IMR-90 (cell line): ENCODE measurements at regions not wholly inside any gene's neighbourhood (a gene's known extent, or its start where the extent isn't known, plus 50 kb on each side); places are given as distances from the start of the nearest gene placed in this dataset.

Experiments used
- ATAC-seq: fragments of 200-7000 bp; cut with Tn5 transposase; 2 replicates; pipeline ENCODE4 v1.9.1; 2020; ENCODE audit warnings: low read depth, mild to moderate bottlenecking, moderate library complexity
- BruUV-seq: library from RNA; stranded (reverse); fragments of 400-500 nt; replicated peaks from 2 replicates; lab custom pipeline; 2021; lab: Mats Ljungman, UMichigan
- CTCF ChIA-PET: fragments of 300-600 bp; formaldehyde crosslinking; extraction: SDS; loops from one replicate; lab custom pipeline; 2021; ENCODE audit warnings: antibody characterized with exemption; lab: Yijun Ruan, JAX
- POLR2A ChIA-PET: fragments of 300-600 bp; sonication (Branson Sonifier 250); formaldehyde crosslinking; loops from one replicate; lab custom pipeline; 2022; ENCODE audit warnings: antibody characterized with exemption; ENCODE audit not compliant: unreplicated experiment; lab: Charles Lee
- DNase-seq: peaks from one replicate; pipeline ENCODE4 v3.0.0; 2013
- H2AFZ ChIP-seq: replicated peaks from 2 replicates; pipeline ENCODE3; 2013; ENCODE audit warnings: low read length, mild to moderate bottlenecking; ENCODE audit not compliant: poor library complexity
- H2AK5ac ChIP-seq: 2 replicates; pipeline ENCODE4 v1.6.1; 2013; ENCODE audit warnings: low read depth, low read length, inconsistent platforms
- H2AK9ac ChIP-seq: replicated peaks from 2 replicates; pipeline ENCODE3; 2013; ENCODE audit warnings: mild to moderate bottlenecking, low read depth, low read length, moderate library complexity; ENCODE audit not compliant: poor library complexity
- H2BK120ac ChIP-seq: 2 replicates; pipeline ENCODE4 v1.6.1; 2013; ENCODE audit warnings: low read depth, low read length, inconsistent platforms
- H2BK15ac ChIP-seq: 3 replicates; pipeline ENCODE4 v1.6.1; 2013; ENCODE audit warnings: low read depth, low read length, inconsistent platforms
- H2BK20ac ChIP-seq: 2 replicates; pipeline ENCODE4 v1.6.1; 2013; ENCODE audit warnings: low read depth, mild to moderate bottlenecking, inconsistent platforms, low read length, moderate library complexity
- H2BK5ac ChIP-seq: 2 replicates; pipeline ENCODE4 v1.6.1; 2013; ENCODE audit warnings: mild to moderate bottlenecking, low read depth, low read length, inconsistent platforms; ENCODE audit not compliant: poor library complexity, severe bottlenecking
- H3K14ac ChIP-seq: replicated peaks from 2 replicates; pipeline ENCODE4 v1.6.1; 2013; ENCODE audit warnings: low read depth, low read length, inconsistent platforms
- H3K18ac ChIP-seq: 2 replicates; pipeline ENCODE4 v1.6.1; 2013; ENCODE audit warnings: low read depth, low read length, control low read depth
- H3K23ac ChIP-seq: 2 replicates; pipeline ENCODE4 v1.6.1; 2013; ENCODE audit warnings: low read depth, low read length, inconsistent platforms
- H3K27ac ChIP-seq: 2 replicates; pipeline ENCODE4 v1.5.1; 2013; ENCODE audit warnings: mild to moderate bottlenecking, control low read depth, low read length; ENCODE audit not compliant: insufficient read depth
- H3K27me3 ChIP-seq: 2 replicates; pipeline ENCODE4 v1.6.1; 2013; ENCODE audit warnings: low read length; ENCODE audit not compliant: control insufficient read depth, insufficient read depth
- H3K36me3 ChIP-seq: 2 replicates; pipeline ENCODE4 v1.6.1; 2013; ENCODE audit warnings: low read length, mixed read lengths; ENCODE audit not compliant: control insufficient read depth, insufficient read depth
- H3K4ac ChIP-seq: 2 replicates; pipeline ENCODE4 v1.6.1; 2013; ENCODE audit warnings: low read depth, low read length, inconsistent platforms
- H3K4me1 ChIP-seq: 2 replicates; pipeline ENCODE4 v1.6.1; 2013; ENCODE audit warnings: low read length, mixed read lengths; ENCODE audit not compliant: control insufficient read depth, insufficient read depth
- H3K4me2 ChIP-seq: 2 replicates; pipeline ENCODE4 v1.6.1; 2013; ENCODE audit warnings: low read depth, mild to moderate bottlenecking, control low read depth, low read length, moderate library complexity
- H3K4me3 ChIP-seq: 2 replicates; pipeline ENCODE4 v1.5.1; 2013; ENCODE audit warnings: low read depth, mild to moderate bottlenecking, control low read depth, low read length, moderate library complexity; ENCODE audit not compliant: insufficient read depth
- H3K56ac ChIP-seq: 2 replicates; pipeline ENCODE4 v1.6.1; 2013; ENCODE audit warnings: low read length, inconsistent platforms; ENCODE audit not compliant: insufficient read depth; ENCODE audit errors: extremely low read depth
- H3K79me1 ChIP-seq, 2 experiments: 2 replicates each; pipeline ENCODE4 v1.6.1; 2013; ENCODE audit warnings: low read length in 2 of 2, inconsistent platforms in 1 of 2, low read depth in 1 of 2
- H3K9ac ChIP-seq: 2 replicates; pipeline ENCODE4 v1.6.1; 2013; ENCODE audit warnings: low read depth, low read length, control low read depth
- H3K9me1 ChIP-seq: 2 replicates; pipeline ENCODE4 v1.6.1; 2013; ENCODE audit warnings: low read length, inconsistent platforms; ENCODE audit not compliant: insufficient read depth
- H3K9me3 ChIP-seq: 2 replicates; pipeline ENCODE4 v1.6.1; 2013; ENCODE audit warnings: low read length; ENCODE audit not compliant: control insufficient read depth, insufficient read depth
- H4K20me1 ChIP-seq: 2 replicates; pipeline ENCODE4 v1.6.1; 2013; ENCODE audit warnings: low read length, inconsistent platforms; ENCODE audit not compliant: insufficient read depth
- H4K5ac ChIP-seq: 2 replicates; pipeline ENCODE4 v1.6.1; 2013; ENCODE audit warnings: mild to moderate bottlenecking, low read depth, low read length, control low read depth
- H4K8ac ChIP-seq, 2 experiments: 2 replicates each; pipeline ENCODE4 v1.6.1; 2013; ENCODE audit warnings: low read depth in 2 of 2, low read length in 2 of 2, control low read depth in 1 of 2, inconsistent platforms in 1 of 2
- H4K91ac ChIP-seq: 2 replicates; pipeline ENCODE4 v1.6.1; 2013; ENCODE audit warnings: low read depth, low read length, inconsistent platforms; ENCODE audit not compliant: insufficient read depth
- NFE2L2 ChIP-seq: fragments of 150-350 bp; IDR thresholded peaks from 2 replicates; pipeline ENCODE4 v1.6.1; 2016; ENCODE audit warnings: low read depth, mild to moderate bottlenecking, low read length
- RFX5 ChIP-seq: IDR thresholded peaks from 2 replicates; pipeline ENCODE4 v1.8.0; 2012; ENCODE audit warnings: low read depth, mild to moderate bottlenecking, low read length, moderate library complexity
- WGBS, 2 experiments: methylation state at CpG; one replicate each; pipeline versions ENCODE4 v1.1.5 to v1.1.7; 2013; ENCODE audit warnings: missing lambda C conversion rate in 2 of 2; ENCODE audit not compliant: insufficient read length in 1 of 2; ENCODE audit errors: extremely low coverage in 2 of 2; 5-methylcytosine and 5-hydroxymethylcytosine counted together
- dilution Hi-C: fragments of 300-500 bp; cut with HindIII; formaldehyde crosslinking; loops from one replicate; pipeline ENCODE4 v1.14.3; 2018; ENCODE audit warnings: low sequenced_read_pairs; ENCODE audit not compliant: unreplicated experiment
- in situ Hi-C: fragments of 300-500 bp; cut with MboI; formaldehyde crosslinking; loops from 3 replicates; pipeline ENCODE4 v1.14.3; 2019; ENCODE audit warnings: low sequenced_read_pairs, inconsistent platforms, mixed read lengths
- intact Hi-C: fragments of 100-400 bp; cut with micrococcal nuclease; formaldehyde crosslinking; loops from 2 replicates; pipeline ENCODE4 v1.10.0; 2022
- TF ChIP-seq, protein P1 (sequence below): fragments of 150-350 bp; IDR thresholded peaks from 2 replicates; pipeline ENCODE4 v1.6.1; 2016; ENCODE audit warnings: low read depth, mild to moderate bottlenecking, low read length, moderate library complexity, borderline replicate concordance

DNA sequence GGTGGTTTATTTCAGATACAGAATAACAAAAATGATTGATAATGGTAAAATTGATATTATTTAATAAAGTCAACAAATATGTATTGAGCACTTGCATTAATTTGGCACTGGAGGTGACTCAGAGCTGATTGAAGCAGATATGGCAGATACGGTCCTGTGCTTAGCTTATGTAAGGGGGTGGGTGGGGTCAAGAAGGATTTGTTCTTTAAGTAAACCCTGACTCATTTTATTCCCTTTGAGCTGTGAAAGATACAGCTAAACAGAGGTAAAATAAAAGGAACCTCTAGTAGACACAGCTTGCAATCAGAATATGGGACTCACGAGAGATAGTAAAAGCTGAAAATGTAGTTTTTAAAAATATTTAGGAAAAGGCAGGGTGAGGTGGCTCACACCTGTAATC, 201.3 kb upstream of the CLINT1 start:
- no peak overlapping the region for H2BK120ac ChIP-seq
- H2BK20ac ChIP-seq, result no peak overlapping the region
- no peak overlapping the region for H2AFZ ChIP-seq
- no peak overlapping the region for H2BK15ac ChIP-seq
- WGBS, 2 experiments, result no CpG with 5 or more reads among the region's 2 CpGs
- peaks cover 3% of the 10 kb centered on the region; the same call in 1 of the 2 replicates for H3K4me1 ChIP-seq
- ChIA-PET POLR2A (no interaction called here), CTCF (no interaction called here)
- DNase-seq, result no peak
- intact Hi-C loops, result no loop called here
- no peak overlapping the region for H4K5ac ChIP-seq
- H2BK5ac ChIP-seq, result no peak overlapping the region
- H3K14ac ChIP-seq, result no peak overlapping the region
- H3K36me3 ChIP-seq, result no peaks in the 10 kb centered on the region
- no peak overlapping the region for H3K4me3 ChIP-seq
- H3K9me3 ChIP-seq, result no peaks in the 10 kb centered on the region
- no peak overlapping the region for H3K4me2 ChIP-seq
- dilution Hi-C loops, result no loop called here
- no peak overlapping the region for H3K23ac ChIP-seq
- H4K8ac ChIP-seq, result no peak overlapping the region
- BruUV-seq, result no TSS peak
- H2AK9ac ChIP-seq, result no peak overlapping the region
- no peak overlapping the region for H2AK5ac ChIP-seq
- TF ChIP-seq RFX5, result no peak
- TF ChIP-seq NFE2L2, result no peak
- TF ChIP-seq, protein P1, sequence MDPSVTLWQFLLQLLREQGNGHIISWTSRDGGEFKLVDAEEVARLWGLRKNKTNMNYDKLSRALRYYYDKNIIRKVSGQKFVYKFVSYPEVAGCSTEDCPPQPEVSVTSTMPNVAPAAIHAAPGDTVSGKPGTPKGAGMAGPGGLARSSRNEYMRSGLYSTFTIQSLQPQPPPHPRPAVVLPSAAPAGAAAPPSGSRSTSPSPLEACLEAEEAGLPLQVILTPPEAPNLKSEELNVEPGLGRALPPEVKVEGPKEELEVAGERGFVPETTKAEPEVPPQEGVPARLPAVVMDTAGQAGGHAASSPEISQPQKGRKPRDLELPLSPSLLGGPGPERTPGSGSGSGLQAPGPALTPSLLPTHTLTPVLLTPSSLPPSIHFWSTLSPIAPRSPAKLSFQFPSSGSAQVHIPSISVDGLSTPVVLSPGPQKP, result no peak
- H3K27ac ChIP-seq, result no peak overlapping the region
- H3K18ac ChIP-seq, result no peak overlapping the region
- no peaks in the 10 kb centered on the region for H3K27me3 ChIP-seq
- H4K91ac ChIP-seq, result no peak overlapping the region
- H3K56ac ChIP-seq, result no peak overlapping the region
- no peaks in the 10 kb centered on the region for H3K79me1 ChIP-seq
- ATAC-seq, result no peak
- no peaks in the 10 kb centered on the region for H4K20me1 ChIP-seq
- no peak overlapping the region for H3K4ac ChIP-seq
- H3K9ac ChIP-seq, result no peak overlapping the region
- H3K9me1 ChIP-seq, result no peaks in the 10 kb centered on the region
- in situ Hi-C loops, result no loop called here
